OCI-LY1 (cell line): ENCODE measurements at regions not wholly inside any gene's neighbourhood (a gene's known extent, or its start where the extent isn't known, plus 50 kb on each side); places are given as distances from the start of the nearest gene placed in this dataset.

Experiments
- H2AFZ ChIP-seq: fragments of 200-600 bp; sonication (generic), shearing (Covaris generic); 2 replicates; pipeline ENCODE4 v1.6.0; 2014; ENCODE audit warnings: antibody characterized with exemption, mild to moderate bottlenecking, low read length
- H3F3A ChIP-seq: fragments of 200-600 bp; sonication (generic), shearing (Covaris generic); 2 replicates; pipeline ENCODE4 v1.6.0; 2014; ENCODE audit warnings: mild to moderate bottlenecking, antibody characterized with exemption, low read length, moderate library complexity; ENCODE audit not compliant: insufficient read depth
- H3K27ac ChIP-seq: fragments of 200-600 bp; sonication (generic); 2 replicates; pipeline ENCODE4 v1.5.1; 2014; ENCODE audit warnings: low read length, mixed run types, mild to moderate bottlenecking, low read depth; ENCODE audit not compliant: poor library complexity, severe bottlenecking
- H3K27me3 ChIP-seq: fragments of 200-600 bp; sonication (generic); 2 replicates; pipeline ENCODE4 v1.6.0; 2014; ENCODE audit warnings: antibody characterized with exemption, mild to moderate bottlenecking, low read length, moderate library complexity; ENCODE audit not compliant: insufficient read depth
- H3K36me3 ChIP-seq: fragments of 200-600 bp; sonication (generic); 2 replicates; pipeline ENCODE4 v1.6.1; 2014; ENCODE audit warnings: mild to moderate bottlenecking, antibody characterized with exemption, low read length, moderate library complexity, mixed read lengths; ENCODE audit not compliant: insufficient read depth
- H3K4me1 ChIP-seq: fragments of 200-600 bp; sonication (generic); 2 replicates; pipeline ENCODE4 v1.5.1; 2014; ENCODE audit warnings: mild to moderate bottlenecking, low read length, moderate library complexity; ENCODE audit not compliant: insufficient read depth, severe bottlenecking
- H3K4me2 ChIP-seq: fragments of 200-600 bp; sonication (generic), shearing (Covaris generic); 2 replicates; pipeline ENCODE4 v1.6.1; 2014; ENCODE audit warnings: low read length
- H3K4me3 ChIP-seq: fragments of 200-600 bp; sonication (generic); 2 replicates; pipeline ENCODE4 v1.5.1; 2014; ENCODE audit warnings: low read length, low read depth, mild to moderate bottlenecking, mixed read lengths; ENCODE audit not compliant: poor library complexity, severe bottlenecking
- H3K79me2 ChIP-seq: fragments of 200-600 bp; shearing (Covaris generic); 2 replicates; pipeline ENCODE4 v1.6.1; 2016; ENCODE audit warnings: mixed run types, low read length, mixed read lengths; ENCODE audit not compliant: insufficient read depth
- H3K9ac ChIP-seq: fragments of 200-600 bp; sonication (generic), shearing (Covaris generic); 2 replicates; pipeline ENCODE4 v1.6.1; 2014; ENCODE audit warnings: mild to moderate bottlenecking, low read length, mixed read lengths
- H3K9me2 ChIP-seq: fragments of 200-600 bp; sonication (generic), shearing (Covaris generic); 2 replicates; pipeline ENCODE4 v1.6.1; 2014; ENCODE audit warnings: low read depth, mild to moderate bottlenecking, low read length, mixed read lengths
- H3K9me3 ChIP-seq: fragments of 200-600 bp; shearing (Covaris generic); 2 replicates; pipeline ENCODE4 v1.6.1; 2014; ENCODE audit warnings: low read length, mixed read lengths
- H4K20me1 ChIP-seq: fragments of 200-600 bp; sonication (generic), shearing (Covaris generic); 2 replicates; pipeline ENCODE4 v1.6.0; 2016; ENCODE audit warnings: mild to moderate bottlenecking, low read length; ENCODE audit not compliant: insufficient read depth
- EZH2 ChIP-seq: fragments of 200-600 bp; sonication (generic), shearing (Covaris generic); IDR thresholded peaks from 2 replicates; pipeline ENCODE4 v1.8.0; 2017; ENCODE audit warnings: borderline replicate concordance, mixed run types, mild to moderate bottlenecking, antibody characterized with exemption, low read length, moderate library complexity, mixed read lengths
- TF ChIP-seq, protein P1 (sequence below): fragments of 200-600 bp; sonication (generic), shearing (Covaris generic); IDR thresholded peaks from 2 replicates; pipeline ENCODE4 v1.5.1; 2017; ENCODE audit warnings: mild to moderate bottlenecking, antibody characterized with exemption, low read length, moderate library complexity, mixed read lengths

DNA sequence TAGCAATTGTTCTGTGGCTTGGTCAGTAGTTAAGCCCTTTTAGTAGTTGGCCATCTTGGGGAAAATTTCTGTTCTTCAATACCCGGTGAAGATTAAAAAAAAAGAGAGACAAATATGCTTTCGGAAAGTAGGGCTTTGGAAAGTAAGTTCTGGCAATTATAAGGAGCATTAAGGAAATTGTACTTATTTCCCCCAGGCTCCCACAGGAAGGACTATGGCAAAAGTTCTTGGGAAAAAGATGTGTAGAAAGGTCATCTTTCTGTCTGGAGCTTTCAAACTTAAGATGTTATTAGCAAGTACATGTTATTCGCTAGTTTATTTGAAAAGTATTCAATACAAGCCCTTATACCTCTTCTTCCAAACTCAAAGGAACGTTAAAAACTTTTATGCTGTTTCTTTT, 144.5 kb downstream of the MTX2 start:
- Histone ChIP-seq H3K9ac (no peak overlapping the region), H3K27me3 (no peaks in the 10 kb centered on the region), H4K20me1 (no peaks in the 10 kb centered on the region), H3K79me2 (no peaks in the 10 kb centered on the region), H3K4me3 (no peak overlapping the region), H3K4me1 (no peaks in the 10 kb centered on the region), H2AFZ (no peak overlapping the region), H3F3A (no peaks in the 10 kb centered on the region), H3K27ac (no peak overlapping the region), H3K9me3 (no peaks in the 10 kb centered on the region), H3K36me3 (no peaks in the 10 kb centered on the region), H3K9me2 (no peaks in the 10 kb centered on the region), H3K4me2 (no peak overlapping the region)
- TF ChIP-seq, protein P1, sequence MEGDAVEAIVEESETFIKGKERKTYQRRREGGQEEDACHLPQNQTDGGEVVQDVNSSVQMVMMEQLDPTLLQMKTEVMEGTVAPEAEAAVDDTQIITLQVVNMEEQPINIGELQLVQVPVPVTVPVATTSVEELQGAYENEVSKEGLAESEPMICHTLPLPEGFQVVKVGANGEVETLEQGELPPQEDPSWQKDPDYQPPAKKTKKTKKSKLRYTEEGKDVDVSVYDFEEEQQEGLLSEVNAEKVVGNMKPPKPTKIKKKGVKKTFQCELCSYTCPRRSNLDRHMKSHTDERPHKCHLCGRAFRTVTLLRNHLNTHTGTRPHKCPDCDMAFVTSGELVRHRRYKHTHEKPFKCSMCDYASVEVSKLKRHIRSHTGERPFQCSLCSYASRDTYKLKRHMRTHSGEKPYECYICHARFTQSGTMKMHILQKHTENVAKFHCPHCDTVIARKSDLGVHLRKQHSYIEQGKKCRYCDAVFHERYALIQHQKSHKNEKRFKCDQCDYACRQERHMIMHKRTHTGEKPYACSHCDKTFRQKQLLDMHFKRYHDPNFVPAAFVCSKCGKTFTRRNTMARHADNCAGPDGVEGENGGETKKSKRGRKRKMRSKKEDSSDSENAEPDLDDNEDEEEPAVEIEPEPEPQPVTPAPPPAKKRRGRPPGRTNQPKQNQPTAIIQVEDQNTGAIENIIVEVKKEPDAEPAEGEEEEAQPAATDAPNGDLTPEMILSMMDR, result no peak
- no peak for TF ChIP-seq EZH2

DNA sequence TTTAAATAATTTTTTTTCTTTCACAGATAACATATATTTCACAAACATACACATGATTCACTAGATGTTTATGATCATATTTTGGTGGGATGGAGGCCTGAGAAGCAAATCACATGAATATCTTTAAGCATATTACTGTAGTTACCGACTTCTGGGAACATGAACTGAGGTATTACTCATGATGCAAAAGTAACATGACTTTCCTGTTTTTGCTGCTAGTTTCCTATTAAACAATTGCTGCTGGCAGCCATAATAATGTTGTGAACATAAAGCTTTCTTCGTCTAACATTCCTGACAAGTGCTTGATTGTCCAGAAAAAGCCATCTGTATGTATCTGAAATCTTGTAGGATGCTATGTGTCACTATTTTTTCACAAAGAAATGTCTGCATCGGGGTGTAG, 145.4 kb downstream of the MTX2 start:
- Histone ChIP-seq H3F3A (no peaks in the 10 kb centered on the region), H3K9me2 (no peaks in the 10 kb centered on the region), H3K9ac (no peak overlapping the region), H3K79me2 (no peaks in the 10 kb centered on the region), H3K4me1 (no peaks in the 10 kb centered on the region), H4K20me1 (no peaks in the 10 kb centered on the region), H2AFZ (no peak overlapping the region), H3K27me3 (no peaks in the 10 kb centered on the region), H3K4me2 (no peak overlapping the region), H3K4me3 (no peak overlapping the region), H3K27ac (no peak overlapping the region), H3K36me3 (no peaks in the 10 kb centered on the region), H3K9me3 (no peaks in the 10 kb centered on the region)
- TF ChIP-seq, protein P1, result no peak
- TF ChIP-seq EZH2, result no peak

DNA sequence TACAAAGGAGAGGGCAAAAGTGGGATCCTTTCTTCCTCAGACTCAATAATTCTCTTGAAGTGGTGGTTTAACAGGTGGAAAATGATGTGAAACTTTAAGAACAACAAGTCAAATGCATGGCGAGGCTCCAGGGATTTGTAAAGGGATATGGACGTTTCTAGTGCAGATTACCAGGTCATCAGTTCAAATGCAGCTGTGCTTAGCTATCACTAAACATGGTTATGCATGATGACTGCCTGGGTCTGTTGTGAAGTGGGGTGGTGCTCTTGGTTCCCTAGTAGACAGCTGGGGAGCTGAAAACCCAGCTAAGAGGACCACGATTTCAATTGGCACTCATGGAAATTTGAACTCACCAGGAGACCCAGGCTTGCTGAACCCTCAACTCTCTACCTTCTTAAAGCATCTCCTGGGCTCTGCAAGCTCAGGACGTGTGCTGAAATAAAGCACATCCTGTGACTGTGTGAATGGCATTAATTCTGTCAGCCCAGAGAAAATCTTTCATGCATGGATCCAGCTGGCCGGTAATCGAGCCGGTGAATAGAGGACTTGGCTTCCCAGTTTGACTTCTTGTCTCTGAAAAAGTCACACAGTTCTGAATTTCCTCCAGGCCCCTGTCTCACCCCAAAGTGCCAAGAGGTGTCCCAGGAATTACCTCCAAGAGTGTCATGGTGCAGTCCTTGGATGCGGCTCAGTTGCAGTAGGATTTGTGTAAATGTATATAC, 146.1 kb downstream of the MTX2 start:
- no peak overlapping the region for H3K27ac ChIP-seq
- H3K4me2 ChIP-seq, result no peak overlapping the region
- no peaks in the 10 kb centered on the region for H3K9me3 ChIP-seq
- TF ChIP-seq, protein P1, result no peak
- H3K4me1 ChIP-seq, result no peaks in the 10 kb centered on the region
- H4K20me1 ChIP-seq, result no peaks in the 10 kb centered on the region
- no peaks in the 10 kb centered on the region for H3K36me3 ChIP-seq
- no peak overlapping the region for H2AFZ ChIP-seq
- no peaks in the 10 kb centered on the region for H3K9me2 ChIP-seq
- no peaks in the 10 kb centered on the region for H3K79me2 ChIP-seq
- no peak overlapping the region for H3K9ac ChIP-seq
- H3K4me3 ChIP-seq, result no peak overlapping the region
- H3F3A ChIP-seq, result no peaks in the 10 kb centered on the region
- no peaks in the 10 kb centered on the region for H3K27me3 ChIP-seq
